Urinary bladder (tissue), 3 donors: ENCODE measurements at regions not wholly inside any gene's neighbourhood (a gene's known extent, or its start where the extent isn't known, plus 50 kb on each side); places are given as distances from the start of the nearest gene placed in this dataset.

Experiments
- DNase-seq: peaks from one replicate; pipeline ENCODE4 v3.0.0-alpha.2; 2015; ENCODE audit errors: extremely low spot score
- H3K27ac ChIP-seq: one replicate; pipeline ENCODE4 v1.5.1; 2013; ENCODE audit warnings: low read depth, mild to moderate bottlenecking, moderate library complexity
- H3K36me3 ChIP-seq: one replicate; pipeline ENCODE4 v1.6.1; 2013; ENCODE audit warnings: mild to moderate bottlenecking, moderate library complexity; ENCODE audit not compliant: insufficient read depth
- H3K4me1 ChIP-seq: one replicate; pipeline ENCODE4 v1.6.1; 2013; ENCODE audit warnings: mild to moderate bottlenecking, moderate library complexity; ENCODE audit not compliant: insufficient read depth
- H3K4me3 ChIP-seq: one replicate; pipeline ENCODE4 v1.5.1; 2013; ENCODE audit warnings: low read depth, low read length
- WGBS: extraction: QIAGEN DNeasy Blood & Tissue Kit; methylation state at CpG from one replicate; pipeline ENCODE4 v1.1.7; 2013; 5-methylcytosine and 5-hydroxymethylcytosine counted together
- donor health status: healthy with polysubstance abuse.
- donor health status: healthy.

DNA sequence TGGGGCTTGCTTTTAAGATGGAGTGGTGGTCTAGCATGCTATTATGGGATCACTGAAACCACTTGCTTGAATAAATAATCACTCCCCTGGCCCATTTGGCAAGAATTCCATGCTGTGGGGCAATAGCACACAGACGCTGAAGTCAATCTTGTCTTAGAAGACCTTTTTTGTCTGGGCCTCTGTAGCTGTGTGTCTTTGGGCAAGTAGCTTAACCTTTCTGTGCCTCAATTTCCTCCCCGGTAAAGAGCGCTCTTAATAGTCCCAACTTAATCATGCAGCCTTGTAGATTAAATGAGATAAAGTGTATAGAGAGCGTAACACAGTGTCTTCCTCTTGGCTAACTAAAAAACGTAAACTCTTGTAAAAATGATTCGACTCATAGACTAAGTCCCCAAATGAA lies 125.4 kb upstream of the IGSF21 start:
- Histone ChIP-seq H3K36me3 (no peaks in the 10 kb centered on the region), H3K27ac (no peak overlapping the region), H3K4me1 (no peaks in the 10 kb centered on the region), H3K4me3 (no peak overlapping the region)
- no peak for DNase-seq
- WGBS = 74% methylated on average over 6 of the region's 6 CpGs

DNA sequence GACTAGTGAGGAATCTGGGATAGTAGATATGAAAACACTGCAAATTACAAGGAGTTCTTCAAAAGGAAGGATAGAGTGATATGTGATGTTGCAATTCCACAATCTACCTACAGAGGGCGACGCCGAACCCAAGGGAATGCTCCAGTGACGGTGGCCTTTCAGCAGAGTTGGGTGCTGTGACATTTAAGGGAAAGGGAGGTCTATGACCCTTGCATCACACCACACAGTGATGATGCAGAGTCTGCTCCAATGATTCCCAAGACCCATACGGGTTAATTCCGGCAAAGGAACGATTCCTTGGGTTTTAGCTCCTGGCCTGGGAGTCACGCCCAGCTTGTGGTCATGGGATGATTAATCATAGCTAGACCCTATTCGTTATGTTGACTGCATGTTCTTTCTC lies 123.0 kb upstream of the IGSF21 start:
- Histone ChIP-seq H3K4me3 (no peak overlapping the region), H3K27ac (no peak overlapping the region), H3K4me1 (no peaks in the 10 kb centered on the region), H3K36me3 (no peaks in the 10 kb centered on the region)
- DNase-seq = no peak
- WGBS = 30% methylated on average over 9 of the region's 9 CpGs

DNA sequence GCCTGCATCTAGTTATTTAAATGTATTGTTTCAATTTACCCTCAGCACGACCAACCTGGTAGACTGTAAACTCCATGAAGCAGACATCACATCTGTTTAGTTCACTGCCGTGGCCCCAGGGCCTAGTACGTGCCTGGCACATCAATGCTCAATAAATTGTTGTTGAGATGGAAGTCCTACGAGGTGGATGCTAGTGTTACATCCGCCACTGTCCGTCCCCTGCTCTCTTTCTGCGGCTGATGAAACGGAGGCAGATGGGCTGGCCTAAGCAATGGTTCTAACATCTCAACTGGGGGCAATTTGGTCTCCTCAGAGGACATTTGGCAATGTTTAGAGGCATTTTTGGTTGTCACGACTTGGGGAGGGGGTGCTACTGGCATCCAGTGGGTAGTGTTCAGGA lies 121.4 kb upstream of the IGSF21 start:
- H3K4me3 ChIP-seq = no peak overlapping the region
- no peaks in the 10 kb centered on the region for H3K36me3 ChIP-seq
- 85% methylated on average over 9 of the region's 9 CpGs for WGBS
- DNase-seq = no peak
- H3K4me1 ChIP-seq = no peaks in the 10 kb centered on the region
- no peak overlapping the region for H3K27ac ChIP-seq

DNA sequence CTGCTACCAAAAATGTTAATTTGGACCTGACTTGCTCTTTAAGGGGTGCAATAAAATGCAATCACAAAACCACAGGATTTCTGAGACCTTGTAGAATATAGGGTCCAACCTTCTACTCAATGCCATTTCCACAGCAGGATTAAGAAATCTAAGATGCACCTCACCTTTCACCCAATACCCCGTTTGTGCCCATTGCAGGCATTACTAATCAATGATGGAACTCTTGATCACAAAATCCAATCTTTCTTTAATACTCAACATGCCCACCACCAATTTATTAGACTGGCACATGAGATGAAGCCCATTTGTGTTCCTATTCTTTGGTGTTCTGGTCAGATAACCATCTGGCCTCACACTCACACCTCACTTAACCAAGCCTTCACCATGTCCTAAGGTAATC lies 117.2 kb upstream of the IGSF21 start:
- 41% methylated on average over 1 of the region's 1 CpG for WGBS
- DNase-seq = no peak
- no peaks in the 10 kb centered on the region for H3K36me3 ChIP-seq
- H3K27ac ChIP-seq = no peak overlapping the region
- no peak overlapping the region for H3K4me3 ChIP-seq
- H3K4me1 ChIP-seq = no peaks in the 10 kb centered on the region

DNA sequence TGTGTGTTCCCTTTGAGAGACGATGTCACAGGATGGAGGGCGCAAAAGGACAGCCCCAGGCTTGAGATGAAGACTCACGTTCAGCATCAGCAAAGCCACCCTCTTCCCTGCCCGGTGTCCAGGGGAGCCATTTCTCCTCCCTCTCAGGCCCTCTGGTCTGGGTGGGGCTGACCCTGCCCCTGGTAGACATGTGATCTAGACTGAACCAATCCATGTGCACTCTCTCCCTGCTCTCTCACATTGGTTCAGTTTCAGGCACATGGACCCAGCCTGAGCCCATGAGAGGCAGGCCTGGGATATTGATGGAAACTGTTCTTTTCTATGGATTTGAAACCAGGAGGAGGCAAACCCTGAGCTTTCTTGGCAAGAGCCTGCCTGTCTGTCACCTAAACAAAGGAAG lies 115.6 kb upstream of the IGSF21 start:
- no peaks in the 10 kb centered on the region for H3K4me1 ChIP-seq
- H3K27ac ChIP-seq = no peak overlapping the region
- 72% methylated on average over 4 of the region's 4 CpGs for WGBS
- H3K36me3 ChIP-seq = no peaks in the 10 kb centered on the region
- no peak for DNase-seq
- no peak overlapping the region for H3K4me3 ChIP-seq

DNA sequence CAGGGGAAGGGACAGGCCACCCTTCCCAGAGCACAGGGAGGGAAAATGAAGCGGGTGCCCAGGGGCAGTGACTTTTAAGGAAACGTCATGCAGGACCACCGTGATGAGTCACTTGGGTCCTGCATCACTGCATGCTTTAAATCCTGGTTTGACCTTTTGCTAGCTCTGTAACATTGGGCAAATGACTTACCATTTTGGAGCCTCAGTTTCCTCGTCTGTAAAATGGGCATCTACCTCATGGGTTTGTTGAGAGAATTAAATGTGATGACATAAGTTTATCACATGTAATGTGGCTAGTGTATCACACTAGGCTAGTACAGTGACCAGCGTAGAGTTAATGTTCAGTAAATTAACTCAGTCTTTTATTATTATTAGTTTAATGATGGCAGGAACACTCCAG lies 114.8 kb upstream of the IGSF21 start:
- Histone ChIP-seq H3K4me3 (no peak overlapping the region), H3K36me3 (no peaks in the 10 kb centered on the region), H3K27ac (no peak overlapping the region), H3K4me1 (no peaks in the 10 kb centered on the region)
- 89% methylated on average over 5 of the region's 5 CpGs for WGBS
- DNase-seq = no peak

DNA sequence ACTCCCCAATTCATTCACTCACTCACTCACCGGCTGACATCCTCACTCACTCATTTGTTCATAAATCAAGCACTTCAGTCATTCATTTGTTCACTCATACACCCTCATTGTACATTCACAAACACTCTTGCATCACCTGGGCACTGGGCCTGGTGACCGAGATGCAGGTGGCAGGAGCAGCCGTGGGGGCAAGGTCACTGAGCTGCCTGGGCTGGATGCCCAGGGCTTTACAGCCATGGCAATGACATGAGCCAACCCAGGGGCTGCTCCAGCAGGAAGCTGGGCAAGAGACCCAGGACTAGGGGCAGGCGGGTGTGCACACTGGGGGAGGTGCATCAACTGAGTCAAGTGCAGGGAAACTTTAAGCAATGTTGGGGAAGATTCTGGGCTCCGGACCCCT lies 113.6 kb upstream of the IGSF21 start:
- 75% methylated on average over 5 of the region's 5 CpGs for WGBS
- H3K36me3 ChIP-seq = no peaks in the 10 kb centered on the region
- no peak overlapping the region for H3K4me3 ChIP-seq
- no peaks in the 10 kb centered on the region for H3K4me1 ChIP-seq
- H3K27ac ChIP-seq = no peak overlapping the region
- DNase-seq = no peak

DNA sequence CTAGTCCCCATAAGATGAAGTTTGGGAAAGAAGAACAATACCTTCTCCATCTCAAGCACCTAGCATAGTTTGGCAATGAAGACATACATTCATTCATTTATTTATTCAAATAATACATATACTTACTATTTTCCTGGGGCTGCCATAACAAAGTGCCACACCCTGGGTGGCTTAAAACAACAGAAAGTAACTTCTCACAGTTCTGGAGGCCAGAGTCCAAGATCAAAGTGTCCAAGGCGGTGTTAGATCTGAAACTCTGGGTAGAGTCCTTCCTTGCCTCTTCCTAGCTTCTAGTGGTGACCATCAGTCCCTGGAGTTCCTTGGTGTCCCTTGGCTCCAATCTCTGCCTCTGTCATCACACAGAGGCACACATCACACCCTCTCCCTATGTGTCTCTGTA lies 112.1 kb upstream of the IGSF21 start:
- 81% methylated on average over 1 of the region's 1 CpG for WGBS
- DNase-seq = no peak
- Histone ChIP-seq H3K36me3 (no peaks in the 10 kb centered on the region), H3K4me1 (no peaks in the 10 kb centered on the region), H3K27ac (no peak overlapping the region), H3K4me3 (no peak overlapping the region)

DNA sequence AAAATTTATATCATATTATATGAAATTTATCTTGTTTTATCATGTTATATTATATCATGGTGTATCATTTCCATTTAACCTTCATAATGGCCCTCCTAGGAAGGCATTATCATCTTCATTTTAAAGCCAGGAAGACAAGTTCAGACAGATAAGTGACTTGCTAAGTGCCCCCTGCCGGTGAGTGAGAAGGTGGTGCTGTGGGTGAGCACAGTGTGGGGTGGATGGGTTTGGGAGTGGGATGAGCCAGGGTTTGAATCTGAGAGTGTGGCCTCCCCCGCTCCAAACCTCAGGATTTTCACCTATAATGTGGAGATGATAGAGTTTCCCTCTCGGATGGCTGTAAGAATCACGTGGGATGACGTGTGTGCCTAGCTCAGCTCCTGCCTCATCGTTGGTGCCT lies 108.7 kb upstream of the IGSF21 start:
- Histone ChIP-seq H3K36me3 (no peaks in the 10 kb centered on the region), H3K4me1 (no peaks in the 10 kb centered on the region), H3K4me3 (no peak overlapping the region), H3K27ac (no peak overlapping the region)
- DNase-seq = no peak
- WGBS = 76% methylated on average over 6 of the region's 6 CpGs

DNA sequence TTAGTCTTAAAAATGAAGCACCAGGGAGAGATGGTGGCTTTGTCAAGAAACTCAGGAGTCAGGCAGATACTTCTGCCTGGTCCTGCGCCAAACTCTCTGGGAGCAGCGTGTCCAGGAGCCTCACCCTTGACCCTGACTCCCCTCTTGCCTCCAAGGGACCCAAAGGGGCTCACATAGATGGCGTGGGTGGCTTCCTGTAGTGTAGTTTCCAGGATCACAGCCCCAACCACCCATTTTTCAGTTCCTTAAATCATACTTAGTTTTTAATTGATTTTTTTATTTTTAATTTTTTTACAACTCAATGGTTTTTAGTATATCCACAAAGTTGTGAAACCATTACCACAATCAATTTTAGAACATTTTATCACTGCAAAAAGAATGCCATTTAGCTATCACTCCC lies 107.7 kb upstream of the IGSF21 start:
- Histone ChIP-seq H3K4me1 (no peaks in the 10 kb centered on the region), H3K27ac (no peak overlapping the region), H3K4me3 (no peak overlapping the region), H3K36me3 (no peaks in the 10 kb centered on the region)
- no peak for DNase-seq
- WGBS = 67% methylated on average over 3 of the region's 3 CpGs

DNA sequence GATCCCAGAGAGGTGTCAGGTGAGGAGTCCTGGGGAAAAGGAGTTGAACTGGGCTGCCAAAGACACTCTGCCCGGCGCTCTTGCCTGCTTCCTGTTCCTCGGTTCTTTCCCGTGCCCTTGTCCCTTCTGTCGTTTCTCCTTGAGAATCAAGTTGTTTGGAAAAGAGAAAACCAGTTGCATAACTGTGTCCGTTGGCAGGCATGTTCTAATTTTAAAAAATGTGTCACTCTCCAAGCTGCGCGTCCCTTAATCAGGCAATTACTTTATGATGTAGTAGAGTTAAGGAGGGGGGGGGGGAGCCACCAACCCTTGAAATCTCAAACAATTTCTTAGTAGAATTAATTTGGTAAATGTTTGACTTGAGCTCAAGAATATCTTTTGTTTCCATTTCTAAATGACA lies 105.9 kb upstream of the IGSF21 start:
- H3K27ac ChIP-seq = no peak overlapping the region
- H3K36me3 ChIP-seq = no peaks in the 10 kb centered on the region
- no peak overlapping the region for H3K4me3 ChIP-seq
- H3K4me1 ChIP-seq = no peaks in the 10 kb centered on the region
- WGBS = 71% methylated on average over 8 of the region's 8 CpGs
- no peak for DNase-seq

DNA sequence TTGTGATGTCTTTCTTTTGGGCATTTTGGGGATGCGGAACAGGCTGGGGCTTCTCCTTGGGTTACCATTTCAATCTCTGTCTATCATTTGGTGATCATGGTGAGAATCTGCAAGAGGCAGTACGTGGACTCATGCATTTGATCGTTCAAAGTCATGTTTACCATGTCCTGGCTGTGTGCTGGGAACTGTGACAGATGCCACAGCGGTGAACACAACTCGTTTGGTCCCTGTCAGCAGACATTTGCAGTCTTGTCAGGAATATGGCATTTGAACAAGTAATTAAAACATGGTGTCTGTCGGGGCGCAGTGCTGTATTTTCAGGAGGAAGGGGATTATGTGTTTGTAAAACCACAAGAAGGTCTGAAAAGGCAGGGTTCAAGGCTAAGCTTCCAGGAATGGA lies 103.3 kb upstream of the IGSF21 start:
- no peak for DNase-seq
- no peaks in the 10 kb centered on the region for H3K4me1 ChIP-seq
- H3K36me3 ChIP-seq = no peaks in the 10 kb centered on the region
- H3K4me3 ChIP-seq = no peak overlapping the region
- WGBS = 75% methylated on average over 7 of the region's 7 CpGs
- no peak overlapping the region for H3K27ac ChIP-seq

DNA sequence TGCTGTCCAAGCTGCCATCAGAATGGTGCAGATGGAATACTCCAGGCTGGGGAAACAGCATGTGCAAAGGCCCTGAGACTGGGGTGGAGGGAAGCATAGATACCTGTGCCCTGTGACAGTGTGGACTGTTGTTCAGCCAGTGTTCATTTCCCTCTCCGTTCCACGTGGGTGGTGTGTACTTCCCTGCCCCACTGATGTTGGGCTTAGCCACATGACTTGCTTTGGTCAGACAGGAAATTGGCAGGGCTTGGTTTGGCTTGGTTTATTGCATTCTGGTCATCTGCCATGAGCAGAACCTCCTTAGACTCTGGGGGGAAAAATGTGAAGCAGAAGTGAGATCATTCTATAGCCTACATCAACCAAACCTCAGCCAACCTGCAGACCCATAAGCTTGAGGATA lies 102.4 kb upstream of the IGSF21 start:
- Histone ChIP-seq H3K27ac (no peak overlapping the region), H3K4me1 (no peaks in the 10 kb centered on the region), H3K36me3 (no peaks in the 10 kb centered on the region), H3K4me3 (no peak overlapping the region)
- 59% methylated on average over 2 of the region's 2 CpGs for WGBS
- no peak for DNase-seq

DNA sequence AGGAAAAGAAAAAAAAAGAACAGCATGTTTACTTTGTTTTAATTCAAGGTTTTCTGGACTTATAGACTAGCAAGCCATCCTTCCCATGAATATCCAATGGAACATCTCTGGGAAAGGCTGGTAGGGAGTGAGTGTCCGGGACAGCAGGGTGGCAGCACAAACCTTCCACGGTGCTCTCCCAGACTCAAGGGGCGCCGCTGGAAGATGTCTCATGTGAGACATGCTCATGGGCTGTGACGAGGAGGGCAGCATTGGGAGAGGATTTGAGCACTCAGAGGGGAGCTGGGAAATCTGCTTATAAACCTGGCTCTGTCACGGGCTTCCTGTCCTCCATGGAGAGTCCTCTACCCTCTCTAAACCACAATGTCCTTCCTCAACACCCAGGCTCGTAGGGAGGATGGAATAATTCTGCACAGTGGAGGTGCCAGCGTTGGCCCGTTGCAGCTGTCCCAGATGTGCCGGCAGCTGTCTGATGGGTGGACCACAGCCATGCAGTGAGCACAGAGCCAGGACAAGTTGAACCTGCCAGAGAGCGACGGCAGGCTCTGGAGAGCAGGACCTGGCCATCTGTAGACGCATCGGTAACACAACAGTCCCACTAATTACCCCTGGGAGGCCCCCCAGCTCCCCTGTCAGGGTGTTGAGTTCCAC lies 100.1 kb upstream of the IGSF21 start:
- Histone ChIP-seq H3K36me3 (no peaks in the 10 kb centered on the region), H3K4me1 (no peaks in the 10 kb centered on the region), H3K4me3 (no peak overlapping the region), H3K27ac (no peak overlapping the region)
- no peak for DNase-seq
- WGBS = 57% methylated on average over 14 of the region's 14 CpGs

DNA sequence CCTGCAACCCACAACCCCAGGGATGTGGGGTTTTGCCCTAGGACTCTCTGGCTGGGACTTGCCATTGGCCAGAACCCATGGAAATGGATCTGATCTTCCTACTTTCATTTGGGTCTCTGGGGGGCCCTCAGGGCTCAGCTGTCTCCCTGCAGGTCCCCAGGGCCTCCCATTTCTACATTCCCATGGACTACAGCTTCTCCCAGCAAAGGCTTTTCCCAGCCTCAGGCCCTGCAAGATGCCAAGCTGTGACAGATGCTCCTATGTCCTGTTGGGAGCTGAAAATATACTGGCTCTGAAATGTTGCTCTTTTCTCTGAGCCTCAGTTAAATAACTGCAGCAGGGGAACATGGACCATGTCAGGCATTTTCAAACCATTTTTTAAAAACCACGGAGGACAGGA lies 99.5 kb upstream of the IGSF21 start:
- Histone ChIP-seq H3K4me3 (no peak overlapping the region), H3K36me3 (no peaks in the 10 kb centered on the region), H3K27ac (no peak overlapping the region), H3K4me1 (no peaks in the 10 kb centered on the region)
- WGBS = 78% methylated on average over 1 of the region's 1 CpG
- no peak for DNase-seq
